ENCODE measurements at regions not wholly inside any gene's neighbourhood (a gene's known extent, or its start where the extent isn't known, plus 50 kb on each side); places are given as distances from the start of the nearest gene placed in this dataset.

DNA sequence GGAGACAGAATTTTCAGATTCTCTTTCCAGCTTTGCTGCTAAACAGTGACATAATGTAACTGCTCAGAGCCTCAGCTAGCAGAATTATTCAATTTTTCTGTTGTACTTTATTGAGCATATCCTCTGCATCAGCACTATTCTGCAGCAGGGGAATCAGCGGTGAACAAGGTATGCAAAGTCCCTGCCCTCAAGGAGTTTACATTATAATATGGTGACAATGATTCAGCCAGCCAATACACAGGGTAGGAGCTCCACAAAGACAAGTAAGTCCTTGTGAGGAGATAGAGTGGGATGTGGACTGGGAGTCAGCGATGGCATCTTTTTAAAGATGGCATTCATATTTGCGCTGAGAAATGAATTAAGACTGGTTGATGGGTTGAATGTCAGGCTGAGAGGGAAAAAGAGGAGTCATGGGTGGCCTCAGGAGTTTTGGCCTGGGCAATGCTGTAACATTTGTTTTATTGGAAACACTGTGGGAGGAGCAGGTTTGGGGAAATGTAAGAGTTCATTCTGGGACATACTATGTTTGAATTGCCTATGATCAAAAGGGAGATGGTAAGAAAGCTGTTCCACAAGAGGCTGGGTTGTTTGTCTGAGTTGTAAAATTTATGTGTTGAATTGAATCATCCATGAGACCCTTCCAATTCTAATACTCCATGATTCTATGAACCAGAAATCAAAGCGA lies 194.5 kb downstream of the PLK2 start (continued):
- TF ChIP-seq, protein P1, sequence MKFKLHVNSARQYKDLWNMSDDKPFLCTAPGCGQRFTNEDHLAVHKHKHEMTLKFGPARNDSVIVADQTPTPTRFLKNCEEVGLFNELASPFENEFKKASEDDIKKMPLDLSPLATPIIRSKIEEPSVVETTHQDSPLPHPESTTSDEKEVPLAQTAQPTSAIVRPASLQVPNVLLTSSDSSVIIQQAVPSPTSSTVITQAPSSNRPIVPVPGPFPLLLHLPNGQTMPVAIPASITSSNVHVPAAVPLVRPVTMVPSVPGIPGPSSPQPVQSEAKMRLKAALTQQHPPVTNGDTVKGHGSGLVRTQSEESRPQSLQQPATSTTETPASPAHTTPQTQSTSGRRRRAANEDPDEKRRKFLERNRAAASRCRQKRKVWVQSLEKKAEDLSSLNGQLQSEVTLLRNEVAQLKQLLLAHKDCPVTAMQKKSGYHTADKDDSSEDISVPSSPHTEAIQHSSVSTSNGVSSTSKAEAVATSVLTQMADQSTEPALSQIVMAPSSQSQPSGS (IDR thresholded peaks at IDR 0.05; ENCODE audit: low read length): no peak
- TF ChIP-seq EP300 (IDR thresholded peaks at IDR 0.05; ENCODE audit: borderline replicate concordance in 1 of 2, low read depth in 2 of 2, low read length in 2 of 2) (no peak), PHF8 (conservative IDR thresholded peaks at IDR 0.05; ENCODE audit: low read depth, low read length) (no peak), CEBPB (IDR thresholded peaks at IDR 0.05; ENCODE audit: low read depth, low read length) (no peak), SIX5 (IDR thresholded peaks at IDR 0.05; ENCODE audit: low read depth, low read length) (no peak), NANOG (IDR thresholded peaks at IDR 0.05; ENCODE audit: insufficient read depth, low read depth, low read length, poor library complexity, severe bottlenecking) (no peak), RFX5 (IDR thresholded peaks at IDR 0.05; ENCODE audit: borderline replicate concordance, low read depth, low read length) (no peak), HDAC6 (IDR thresholded peaks at IDR 0.05; ENCODE audit: low read depth, low read length) (no peak), POLR2A (IDR thresholded peaks at IDR 0.05; ENCODE audit: control extremely low read depth in 1 of 2, low read depth in 2 of 2, low read length in 2 of 2) (no peak), FOSL1 (IDR thresholded peaks at IDR 0.05; ENCODE audit: insufficient read depth, low read depth, low read length) (no peak)
- TF ChIP-seq, protein P2, sequence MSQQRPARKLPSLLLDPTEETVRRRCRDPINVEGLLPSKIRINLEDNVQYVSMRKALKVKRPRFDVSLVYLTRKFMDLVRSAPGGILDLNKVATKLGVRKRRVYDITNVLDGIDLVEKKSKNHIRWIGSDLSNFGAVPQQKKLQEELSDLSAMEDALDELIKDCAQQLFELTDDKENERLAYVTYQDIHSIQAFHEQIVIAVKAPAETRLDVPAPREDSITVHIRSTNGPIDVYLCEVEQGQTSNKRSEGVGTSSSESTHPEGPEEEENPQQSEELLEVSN (IDR thresholded peaks at IDR 0.05): no peak

Measured in H1 (cell line).